ENCODE measurements at regions not wholly inside any gene's neighbourhood (a gene's known extent, or its start where the extent isn't known, plus 50 kb on each side); places are given as distances from the start of the nearest gene placed in this dataset.

GRCh38 chr12:90859591-90859990 is 95.4 kb downstream of the CCER1 start:
- no peak for TF ChIP-seq CTCF (IDR thresholded peaks at IDR 0.05)
- no peak for TF ChIP-seq POLR2A (IDR thresholded peaks at IDR 0.05)
